ENCODE measurements at regions not wholly inside any gene's neighbourhood (a gene's known extent, or its start where the extent isn't known, plus 50 kb on each side); places are given as distances from the start of the nearest gene placed in this dataset.
"Not testable (repeated sequence)": the region's sequence is repeated elsewhere in the genome, so short reads cannot be mapped to it uniquely, and the experiment has no call there.

- DNase-seq (ENCODE audit: low read depth), result no peak
Observed at GRCh38 chr13:111005364-111005763, 90.5 kb upstream of the ANKRD10 start.

- no peak for DNase-seq (ENCODE audit: low read depth)
Observed at GRCh38 chr13:111004444-111004843, 89.6 kb upstream of the ANKRD10 start.

- DNase-seq (ENCODE audit: low read depth), result no peak
Observed at GRCh38 chr13:111001636-111002035, 86.8 kb upstream of the ANKRD10 start.

- DNase-seq (ENCODE audit: low read depth), result no peak
Observed at GRCh38 chr13:110993788-110994187, 78.9 kb upstream of the ANKRD10 start.

- no peak for DNase-seq (ENCODE audit: low read depth)
Observed at GRCh38 chr13:110991991-110992508, 77.2 kb upstream of the ANKRD10 start.

GRCh38 chr13:110989331-110989730 is 74.5 kb upstream of the ANKRD10 start:
- no peak for DNase-seq (ENCODE audit: low read depth)

GRCh38 chr13:110985541-110985940 is 70.7 kb upstream of the ANKRD10 start:
- no peak for DNase-seq (ENCODE audit: low read depth)

- DNase-seq (ENCODE audit: low read depth), result no peak
Observed at GRCh38 chr13:110984798-110985197, 69.9 kb upstream of the ANKRD10 start.

- no peak for DNase-seq (ENCODE audit: low read depth)
Observed at GRCh38 chr13:110984381-110984780, 69.5 kb upstream of the ANKRD10 start.

- no peak for DNase-seq (ENCODE audit: low read depth)
Observed at GRCh38 chr13:110983241-110983640, 68.4 kb upstream of the ANKRD10 start.

- DNase-seq (ENCODE audit: low read depth), result no peak
Observed at GRCh38 chr13:110981379-110981778, 66.5 kb upstream of the ANKRD10 start.

- no peak for DNase-seq (ENCODE audit: low read depth)
Observed at GRCh38 chr13:110980921-110981320, 66.1 kb upstream of the ANKRD10 start.

- DNase-seq (ENCODE audit: low read depth), result not testable (repeated sequence)
Observed at GRCh38 chr13:110979149-110979548, 64.3 kb upstream of the ANKRD10 start.

- no peak for DNase-seq (ENCODE audit: low read depth)
Observed at GRCh38 chr13:110978390-110978789, 63.5 kb upstream of the ANKRD10 start.

- DNase-seq (ENCODE audit: low read depth), result no peak
Observed at GRCh38 chr13:110976785-110977184, 61.9 kb upstream of the ANKRD10 start.

GRCh38 chr13:110973007-110973700 is 58.3 kb upstream of the ANKRD10 start:
- no peak for DNase-seq (ENCODE audit: low read depth)

- DNase-seq (ENCODE audit: low read depth), result no peak
Observed at GRCh38 chr13:110971486-110971885, 56.6 kb upstream of the ANKRD10 start.

GRCh38 chr13:110967156-110967855 is 52.4 kb upstream of the ANKRD10 start:
- DNase-seq (ENCODE audit: low read depth), result not testable (repeated sequence)

- DNase-seq (ENCODE audit: low read depth), result no peak
Observed at GRCh38 chr13:110965755-110966134, 50.9 kb upstream of the ANKRD10 start.

- no peak for DNase-seq (ENCODE audit: low read depth)
Observed at GRCh38 chr13:110965038-110965754, 50.3 kb upstream of the ANKRD10 start.
